ENCODE measurements at regions not wholly inside any gene's neighbourhood (a gene's known extent, or its start where the extent isn't known, plus 50 kb on each side); places are given as distances from the start of the nearest gene placed in this dataset.
A peak's percentile ranks its signal among the peaks of the same experiment; 100 is the strongest.

GRCh38 chr2:67210430-67210829 is 186.7 kb upstream of the ETAA1 start:
- H3K4me1 ChIP-seq (ENCODE audit: control insufficient read depth, insufficient read depth, low read length) = peaks cover 7% of the 10 kb centered on the region
- no peak for TF ChIP-seq MXI1 (IDR thresholded peaks at IDR 0.05; ENCODE audit: borderline replicate concordance, low read depth, low read length)
- H2AFZ ChIP-seq (replicated peaks; ENCODE audit: low read length, poor library complexity) = no peak overlapping the region
- no peak overlapping the region for H4K91ac ChIP-seq (ENCODE audit: insufficient read depth, low read depth, low read length)
- no peaks in the 10 kb centered on the region for H3K36me3 ChIP-seq (ENCODE audit: control insufficient read depth, insufficient read depth, low read length)
- H3K4ac ChIP-seq (ENCODE audit: low read depth, low read length) = no peak overlapping the region
- H2BK15ac ChIP-seq (ENCODE audit: low read depth, low read length) = no peak overlapping the region
- no peaks in the 10 kb centered on the region for H4K20me1 ChIP-seq (ENCODE audit: insufficient read depth, low read length)
- no peak overlapping the region for H4K5ac ChIP-seq (ENCODE audit: low read depth, low read length)
- H3K14ac ChIP-seq (replicated peaks; ENCODE audit: low read depth, low read length) = no peak overlapping the region
- no peaks in the 10 kb centered on the region for H3K27me3 ChIP-seq (ENCODE audit: control insufficient read depth, insufficient read depth, low read length)
- H3K79me1 ChIP-seq (ENCODE audit: low read depth in 1 of 2, low read length in 2 of 2) = peaks cover 11 to 15% of the 10 kb centered on the region in 2 experiments; a peak in 3 of 4 replicates
- H3K9me3 ChIP-seq (ENCODE audit: control insufficient read depth, insufficient read depth, low read length) = no peaks in the 10 kb centered on the region
- no peak overlapping the region for H3K18ac ChIP-seq (ENCODE audit: low read depth, low read length)
- H3K23ac ChIP-seq (ENCODE audit: low read depth, low read length) = no peak overlapping the region
- no peak overlapping the region for H3K27ac ChIP-seq (ENCODE audit: insufficient read depth, low read length)
- intact Hi-C loops (cut with micrococcal nuclease) = loop anchor here (10.0 kb wide), 1 partner anchor 824 kb away; no protein-coding TSS in a partner anchor
- no peak overlapping the region for H2BK5ac ChIP-seq (ENCODE audit: low read depth, low read length, poor library complexity, severe bottlenecking)
- in situ Hi-C loops (cut with MboI; ENCODE audit: low sequenced_read_pairs) = no loop called here
- WGBS, 2 experiments (ENCODE audit: extremely low coverage in 2 of 2, insufficient read length in 1 of 2) = 100% methylated on average over 1 of the region's 4 CpGs; no CpG with 5 or more reads in 1 of the 2 experiments
- no peak overlapping the region for H2AK9ac ChIP-seq (replicated peaks; ENCODE audit: low read depth, low read length, poor library complexity)
- no peak for ATAC-seq (ENCODE audit: low read depth)
- dilution Hi-C loops (cut with HindIII; ENCODE audit: low sequenced_read_pairs, unreplicated experiment) = loop anchor here (25.0 kb wide), 1 partner anchor 773 kb away; the partner anchor contains the start of gene MEIS1
- no peak overlapping the region; the same call in 1 of the 2 replicates for H2BK120ac ChIP-seq (ENCODE audit: low read depth, low read length)
- peaks cover 15% of the 10 kb centered on the region for H3K9me1 ChIP-seq (ENCODE audit: insufficient read depth, low read length)
- no peak overlapping the region for H3K4me3 ChIP-seq (ENCODE audit: insufficient read depth, low read depth, low read length)
- no peak overlapping the region for H3K9ac ChIP-seq (ENCODE audit: low read depth, low read length)
- H3K56ac ChIP-seq (ENCODE audit: extremely low read depth, insufficient read depth, low read length) = no peak overlapping the region
- BruUV-seq (replicated peaks) = no TSS peak
- CTCF ChIA-PET = interaction anchor here (0.9 kb wide), 1 partner anchor 8 kb away, joined by 3 read pairs; no protein-coding TSS in a partner anchor
- H4K8ac ChIP-seq (ENCODE audit: low read depth in 2 of 2, low read length in 2 of 2) = no peak overlapping the region
- 0 out of 2 replicates have a peak overlapping the region, but pooled peaks have one; percentile 28 for H2AK5ac ChIP-seq (ENCODE audit: low read depth, low read length)
- no peak overlapping the region for H2BK20ac ChIP-seq (ENCODE audit: low read depth, low read length)
- POLR2A ChIA-PET (ENCODE audit: unreplicated experiment) = no interaction called here
- DNase-seq = no peak
- H3K4me2 ChIP-seq (ENCODE audit: low read depth, low read length) = no peak overlapping the region

Measured in IMR-90 (cell line).